ENCODE measurements at regions not wholly inside any gene's neighbourhood (a gene's known extent, or its start where the extent isn't known, plus 50 kb on each side); places are given as distances from the start of the nearest gene placed in this dataset.
"Not testable (repeated sequence)": the region's sequence is repeated elsewhere in the genome, so short reads cannot be mapped to it uniquely, and the experiment has no call there.

- not testable (repeated sequence) for H3K9ac ChIP-seq (ENCODE audit: low read length); H3K36me3 ChIP-seq (ENCODE audit: insufficient read depth, low read length); H3F3A ChIP-seq (ENCODE audit: insufficient read depth, low read length); H3K4me2 ChIP-seq (ENCODE audit: low read length); H3K4me1 ChIP-seq (ENCODE audit: insufficient read depth, low read length, severe bottlenecking); H3K9me2 ChIP-seq (ENCODE audit: low read depth, low read length); H3K4me3 ChIP-seq (ENCODE audit: low read depth, low read length, poor library complexity, severe bottlenecking); H3K27me3 ChIP-seq (ENCODE audit: insufficient read depth, low read length); H2AFZ ChIP-seq (ENCODE audit: low read length); H4K20me1 ChIP-seq (ENCODE audit: insufficient read depth, low read length); H3K9me3 ChIP-seq (ENCODE audit: low read length); H3K79me2 ChIP-seq (ENCODE audit: insufficient read depth, low read length); H3K27ac ChIP-seq (ENCODE audit: low read depth, low read length, poor library complexity, severe bottlenecking)
These were observed 293.5 kb upstream of the NOTCH2NLA start for GRCh38 chr1:146522345-146522744.

- H3K27ac ChIP-seq (ENCODE audit: low read depth, low read length, poor library complexity, severe bottlenecking); H2AFZ ChIP-seq (ENCODE audit: low read length); H3K9me3 ChIP-seq (ENCODE audit: low read length); H3K4me2 ChIP-seq (ENCODE audit: low read length); H3K79me2 ChIP-seq (ENCODE audit: insufficient read depth, low read length); H3K9ac ChIP-seq (ENCODE audit: low read length); H3K36me3 ChIP-seq (ENCODE audit: insufficient read depth, low read length); H4K20me1 ChIP-seq (ENCODE audit: insufficient read depth, low read length); H3K27me3 ChIP-seq (ENCODE audit: insufficient read depth, low read length); H3K4me1 ChIP-seq (ENCODE audit: insufficient read depth, low read length, severe bottlenecking); H3K4me3 ChIP-seq (ENCODE audit: low read depth, low read length, poor library complexity, severe bottlenecking); H3K9me2 ChIP-seq (ENCODE audit: low read depth, low read length); H3F3A ChIP-seq (ENCODE audit: insufficient read depth, low read length): not testable (repeated sequence)
These were observed 293.0 kb upstream of the NOTCH2NLA start for GRCh38 chr1:146521804-146522203.

GRCh38 chr1:146513754-146514153, 284.9 kb upstream of the NOTCH2NLA start:
- H3K9me3 ChIP-seq (ENCODE audit: low read length); H3K79me2 ChIP-seq (ENCODE audit: insufficient read depth, low read length); H2AFZ ChIP-seq (ENCODE audit: low read length); H3K4me2 ChIP-seq (ENCODE audit: low read length); H3K27ac ChIP-seq (ENCODE audit: low read depth, low read length, poor library complexity, severe bottlenecking); H3K27me3 ChIP-seq (ENCODE audit: insufficient read depth, low read length); H3K4me3 ChIP-seq (ENCODE audit: low read depth, low read length, poor library complexity, severe bottlenecking); H3K4me1 ChIP-seq (ENCODE audit: insufficient read depth, low read length, severe bottlenecking); H3F3A ChIP-seq (ENCODE audit: insufficient read depth, low read length); H3K36me3 ChIP-seq (ENCODE audit: insufficient read depth, low read length); H3K9ac ChIP-seq (ENCODE audit: low read length); H3K9me2 ChIP-seq (ENCODE audit: low read depth, low read length); H4K20me1 ChIP-seq (ENCODE audit: insufficient read depth, low read length): not testable (repeated sequence)

GRCh38 chr1:146511047-146511777, 282.4 kb upstream of the NOTCH2NLA start:
- not testable (repeated sequence) for H3K9ac ChIP-seq (ENCODE audit: low read length); H4K20me1 ChIP-seq (ENCODE audit: insufficient read depth, low read length); H3K9me3 ChIP-seq (ENCODE audit: low read length); H3K4me3 ChIP-seq (ENCODE audit: low read depth, low read length, poor library complexity, severe bottlenecking); H3K27me3 ChIP-seq (ENCODE audit: insufficient read depth, low read length); H3K4me2 ChIP-seq (ENCODE audit: low read length); H2AFZ ChIP-seq (ENCODE audit: low read length); H3K27ac ChIP-seq (ENCODE audit: low read depth, low read length, poor library complexity, severe bottlenecking); H3K9me2 ChIP-seq (ENCODE audit: low read depth, low read length); H3K36me3 ChIP-seq (ENCODE audit: insufficient read depth, low read length); H3F3A ChIP-seq (ENCODE audit: insufficient read depth, low read length); H3K79me2 ChIP-seq (ENCODE audit: insufficient read depth, low read length); H3K4me1 ChIP-seq (ENCODE audit: insufficient read depth, low read length, severe bottlenecking)

- H3K4me1 ChIP-seq (ENCODE audit: insufficient read depth, low read length, severe bottlenecking); H3K9ac ChIP-seq (ENCODE audit: low read length); H3K79me2 ChIP-seq (ENCODE audit: insufficient read depth, low read length); H3F3A ChIP-seq (ENCODE audit: insufficient read depth, low read length); H4K20me1 ChIP-seq (ENCODE audit: insufficient read depth, low read length); H3K27ac ChIP-seq (ENCODE audit: low read depth, low read length, poor library complexity, severe bottlenecking); H3K27me3 ChIP-seq (ENCODE audit: insufficient read depth, low read length); H3K9me3 ChIP-seq (ENCODE audit: low read length); H2AFZ ChIP-seq (ENCODE audit: low read length); H3K4me2 ChIP-seq (ENCODE audit: low read length); H3K9me2 ChIP-seq (ENCODE audit: low read depth, low read length); H3K36me3 ChIP-seq (ENCODE audit: insufficient read depth, low read length); H3K4me3 ChIP-seq (ENCODE audit: low read depth, low read length, poor library complexity, severe bottlenecking): not testable (repeated sequence)
These were observed 281.6 kb upstream of the NOTCH2NLA start for GRCh38 chr1:146510248-146510983.

GRCh38 chr1:146504121-146504520, 275.3 kb upstream of the NOTCH2NLA start:
- not testable (repeated sequence) for H3K9me2 ChIP-seq (ENCODE audit: low read depth, low read length); H3K27ac ChIP-seq (ENCODE audit: low read depth, low read length, poor library complexity, severe bottlenecking); H3K4me1 ChIP-seq (ENCODE audit: insufficient read depth, low read length, severe bottlenecking); H3K9me3 ChIP-seq (ENCODE audit: low read length); H4K20me1 ChIP-seq (ENCODE audit: insufficient read depth, low read length); H3K36me3 ChIP-seq (ENCODE audit: insufficient read depth, low read length); H2AFZ ChIP-seq (ENCODE audit: low read length); H3K4me3 ChIP-seq (ENCODE audit: low read depth, low read length, poor library complexity, severe bottlenecking); H3F3A ChIP-seq (ENCODE audit: insufficient read depth, low read length); H3K4me2 ChIP-seq (ENCODE audit: low read length); H3K79me2 ChIP-seq (ENCODE audit: insufficient read depth, low read length); H3K27me3 ChIP-seq (ENCODE audit: insufficient read depth, low read length); H3K9ac ChIP-seq (ENCODE audit: low read length)

- H3K9ac ChIP-seq (ENCODE audit: low read length); H2AFZ ChIP-seq (ENCODE audit: low read length); H3K27me3 ChIP-seq (ENCODE audit: insufficient read depth, low read length); H3K9me2 ChIP-seq (ENCODE audit: low read depth, low read length); H3K4me3 ChIP-seq (ENCODE audit: low read depth, low read length, poor library complexity, severe bottlenecking); H3F3A ChIP-seq (ENCODE audit: insufficient read depth, low read length); H3K4me1 ChIP-seq (ENCODE audit: insufficient read depth, low read length, severe bottlenecking); H4K20me1 ChIP-seq (ENCODE audit: insufficient read depth, low read length); H3K36me3 ChIP-seq (ENCODE audit: insufficient read depth, low read length); H3K4me2 ChIP-seq (ENCODE audit: low read length); H3K79me2 ChIP-seq (ENCODE audit: insufficient read depth, low read length); H3K9me3 ChIP-seq (ENCODE audit: low read length); H3K27ac ChIP-seq (ENCODE audit: low read depth, low read length, poor library complexity, severe bottlenecking): not testable (repeated sequence)
These were observed 258.7 kb upstream of the NOTCH2NLA start for GRCh38 chr1:146487555-146487954.
